ENCODE measurements at regions not wholly inside any gene's neighbourhood (a gene's known extent, or its start where the extent isn't known, plus 50 kb on each side); places are given as distances from the start of the nearest gene placed in this dataset.

DNA sequence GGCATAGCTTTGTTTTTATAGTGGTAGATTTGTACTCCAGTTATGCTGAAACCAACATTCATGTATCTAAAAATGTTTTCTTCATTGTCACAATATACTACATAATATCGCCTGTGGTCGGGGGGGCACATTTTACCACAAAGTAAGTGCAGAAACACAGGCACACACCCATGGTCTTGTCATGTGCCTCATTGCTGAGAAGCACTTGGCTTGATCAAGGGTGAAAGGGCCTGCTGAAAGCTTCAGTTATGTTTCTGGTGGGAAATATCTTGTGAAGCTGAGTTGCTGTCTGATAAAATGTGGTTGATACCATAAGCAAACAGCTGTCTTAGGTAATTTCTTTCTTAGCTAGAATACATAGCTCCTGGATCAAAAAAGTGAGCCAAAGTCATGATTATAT lies 393.1 kb downstream of the MAN2A1 start:
- H3K27ac Mint-ChIP-seq = no peak overlapping the region
- H3K36me3 Mint-ChIP-seq = no peaks in the 10 kb centered on the region
- POLR2A ChIA-PET (ENCODE audit: partially characterized antibody) = no interaction called here
- no peak overlapping the region for H3K4me3 Mint-ChIP-seq
- no peaks in the 10 kb centered on the region for H3K9me3 Mint-ChIP-seq
- Histone ChIP-seq H3K4me3 (ENCODE audit: low read length in 2 of 2) (no peak overlapping the region), H3K36me3 (ENCODE audit: insufficient read depth, low read length) (no peaks in the 10 kb centered on the region), H3K9me3 (ENCODE audit: control insufficient read depth in 1 of 2, low read length in 2 of 2) (no peaks in the 10 kb centered on the region), H3K27ac (ENCODE audit: low read depth, low read length) (no peak overlapping the region), H3K27me3 (ENCODE audit: insufficient read depth, low read length) (no peaks in the 10 kb centered on the region), H3K4me1 (ENCODE audit: insufficient read depth, low read length) (no peaks in the 10 kb centered on the region)
- intact Hi-C loops (cut with micrococcal nuclease) = no loop called here
- CTCF ChIA-PET (ENCODE audit: partially characterized antibody) = no interaction called here
- H3K4me1 Mint-ChIP-seq = peaks cover 0 to 3% (median 2%) of the 10 kb centered on the region in 4 donors
- no peak for DNase-seq
- peaks cover 0 to 2% of the 10 kb centered on the region in 2 donors for H3K27me3 Mint-ChIP-seq

DNA sequence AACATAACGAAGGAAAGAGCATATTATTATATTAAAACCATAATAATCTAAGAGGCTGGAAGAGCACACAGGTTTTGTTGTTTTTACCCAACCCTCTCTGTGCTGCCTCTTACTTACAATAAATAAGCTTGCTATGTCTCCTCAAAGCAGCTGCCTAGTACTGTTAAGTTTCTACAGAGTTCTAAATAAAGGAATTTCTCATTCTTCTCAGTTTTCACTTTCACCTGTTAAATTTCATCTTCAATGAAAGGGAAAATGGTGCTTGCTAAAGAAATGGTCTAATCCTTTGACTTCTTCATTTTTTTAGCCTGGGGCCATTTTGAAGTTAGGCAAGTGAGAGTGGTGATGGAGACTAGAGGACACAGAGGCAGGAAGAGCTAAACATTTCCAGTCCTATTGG lies 396.1 kb downstream of the MAN2A1 start:
- H3K27me3 Mint-ChIP-seq = peaks cover 0 to 2% of the 10 kb centered on the region in 2 donors
- no peak overlapping the region for H3K4me3 Mint-ChIP-seq
- no peak for DNase-seq
- H3K4me3 ChIP-seq (ENCODE audit: low read length in 2 of 2) = no peak overlapping the region
- no peaks in the 10 kb centered on the region for H3K36me3 Mint-ChIP-seq
- no peaks in the 10 kb centered on the region for H3K4me1 ChIP-seq (ENCODE audit: insufficient read depth, low read length)
- H3K9me3 ChIP-seq (ENCODE audit: control insufficient read depth in 1 of 2, low read length in 2 of 2) = no peaks in the 10 kb centered on the region
- H3K36me3 ChIP-seq (ENCODE audit: insufficient read depth, low read length) = no peaks in the 10 kb centered on the region
- intact Hi-C loops (cut with micrococcal nuclease) = no loop called here
- CTCF ChIA-PET (ENCODE audit: partially characterized antibody) = no interaction called here
- H3K27ac ChIP-seq (ENCODE audit: low read depth, low read length) = no peak overlapping the region
- H3K27me3 ChIP-seq (ENCODE audit: insufficient read depth, low read length) = no peaks in the 10 kb centered on the region
- H3K9me3 Mint-ChIP-seq = no peaks in the 10 kb centered on the region
- H3K27ac Mint-ChIP-seq = no peak overlapping the region
- peaks cover 0 to 3% (median 2%) of the 10 kb centered on the region in 4 donors for H3K4me1 Mint-ChIP-seq
- POLR2A ChIA-PET (ENCODE audit: partially characterized antibody) = no interaction called here

DNA sequence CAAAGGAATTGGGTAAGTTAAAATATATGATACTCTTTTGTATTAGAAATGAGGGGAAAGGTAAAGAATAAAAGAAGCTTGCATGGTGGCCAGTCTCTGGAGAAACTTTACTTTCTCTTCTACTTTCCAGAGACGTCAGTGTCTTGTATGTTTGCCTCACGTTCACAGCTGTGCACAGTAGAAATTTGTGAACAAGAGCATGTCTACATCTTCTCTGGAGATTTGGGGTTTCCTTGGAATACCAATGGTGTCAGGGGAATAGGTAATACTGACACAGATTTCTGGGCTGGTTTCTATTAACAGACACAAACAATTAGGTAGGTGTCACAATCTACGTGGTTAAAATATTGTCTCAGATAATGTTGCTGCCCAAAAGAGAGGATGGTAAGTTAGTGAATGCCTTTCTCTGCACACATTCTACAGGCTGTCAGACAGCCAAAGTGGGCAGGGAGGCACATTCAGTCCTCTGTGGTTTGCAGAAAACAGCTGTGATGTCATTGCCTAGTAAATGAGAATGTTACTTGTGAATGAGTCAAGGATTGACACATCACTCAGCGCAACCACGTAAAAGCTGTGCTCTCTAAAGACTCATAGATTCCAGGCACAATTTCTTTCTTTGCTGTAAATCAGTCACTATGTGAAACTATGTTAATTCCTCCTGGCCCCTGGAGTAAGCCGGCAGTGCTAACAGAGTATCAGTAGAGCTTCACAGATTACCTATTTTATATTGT lies 397.1 kb downstream of the MAN2A1 start:
- Mint-ChIP-seq H3K36me3 (no peaks in the 10 kb centered on the region), H3K27me3 (peaks cover 0 to 2% of the 10 kb centered on the region in 2 donors), H3K4me1 (peaks cover 0 to 3% (median 2%) of the 10 kb centered on the region in 4 donors), H3K4me3 (no peak overlapping the region), H3K9me3 (no peaks in the 10 kb centered on the region), H3K27ac (no peak overlapping the region)
- Histone ChIP-seq H3K9me3 (ENCODE audit: control insufficient read depth in 1 of 2, low read length in 2 of 2) (no peaks in the 10 kb centered on the region), H3K27ac (ENCODE audit: low read depth, low read length) (no peak overlapping the region), H3K27me3 (ENCODE audit: insufficient read depth, low read length) (no peaks in the 10 kb centered on the region), H3K4me3 (ENCODE audit: low read length in 2 of 2) (no peak overlapping the region), H3K36me3 (ENCODE audit: insufficient read depth, low read length) (no peaks in the 10 kb centered on the region), H3K4me1 (ENCODE audit: insufficient read depth, low read length) (no peaks in the 10 kb centered on the region)
- POLR2A ChIA-PET (ENCODE audit: partially characterized antibody) = no interaction called here
- CTCF ChIA-PET (ENCODE audit: partially characterized antibody) = no interaction called here
- intact Hi-C loops (cut with micrococcal nuclease) = no loop called here
- peak in 3 of 5 donors; percentile 8 to 15 (median 14) for DNase-seq

DNA sequence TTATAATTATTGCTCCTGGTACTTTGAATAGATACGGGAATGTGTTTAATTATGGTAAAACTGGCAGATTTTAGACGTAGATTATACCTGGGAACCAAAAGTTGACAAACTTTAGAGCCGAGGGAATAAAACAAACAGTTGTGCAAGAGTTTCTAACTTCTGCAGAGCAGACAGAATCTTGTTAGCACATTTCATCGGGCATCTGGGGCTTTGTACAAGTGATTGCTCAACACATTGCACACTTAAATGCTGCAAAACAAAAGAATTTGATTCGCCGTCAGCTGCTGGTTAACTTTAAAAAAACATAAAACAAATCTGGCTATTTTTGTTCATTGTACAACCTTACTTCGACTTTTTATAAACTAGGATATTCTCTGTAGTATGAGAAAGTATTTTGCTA lies 398.1 kb downstream of the MAN2A1 start:
- Histone ChIP-seq H3K4me1 (ENCODE audit: insufficient read depth, low read length) (no peaks in the 10 kb centered on the region), H3K9me3 (ENCODE audit: control insufficient read depth in 1 of 2, low read length in 2 of 2) (no peaks in the 10 kb centered on the region), H3K36me3 (ENCODE audit: insufficient read depth, low read length) (no peaks in the 10 kb centered on the region), H3K27me3 (ENCODE audit: insufficient read depth, low read length) (no peaks in the 10 kb centered on the region), H3K27ac (ENCODE audit: low read depth, low read length) (no peak overlapping the region), H3K4me3 (ENCODE audit: low read length in 2 of 2) (no peak overlapping the region)
- intact Hi-C loops (cut with micrococcal nuclease) = no loop called here
- Mint-ChIP-seq H3K9me3 (no peaks in the 10 kb centered on the region), H3K27ac (no peak overlapping the region), H3K27me3 (peaks cover 0 to 2% of the 10 kb centered on the region in 2 donors), H3K36me3 (no peaks in the 10 kb centered on the region), H3K4me3 (no peak overlapping the region), H3K4me1 (peaks cover 0 to 3% (median 2%) of the 10 kb centered on the region in 4 donors)
- CTCF ChIA-PET (ENCODE audit: partially characterized antibody) = no interaction called here
- POLR2A ChIA-PET (ENCODE audit: partially characterized antibody) = no interaction called here
- DNase-seq = no peak

DNA sequence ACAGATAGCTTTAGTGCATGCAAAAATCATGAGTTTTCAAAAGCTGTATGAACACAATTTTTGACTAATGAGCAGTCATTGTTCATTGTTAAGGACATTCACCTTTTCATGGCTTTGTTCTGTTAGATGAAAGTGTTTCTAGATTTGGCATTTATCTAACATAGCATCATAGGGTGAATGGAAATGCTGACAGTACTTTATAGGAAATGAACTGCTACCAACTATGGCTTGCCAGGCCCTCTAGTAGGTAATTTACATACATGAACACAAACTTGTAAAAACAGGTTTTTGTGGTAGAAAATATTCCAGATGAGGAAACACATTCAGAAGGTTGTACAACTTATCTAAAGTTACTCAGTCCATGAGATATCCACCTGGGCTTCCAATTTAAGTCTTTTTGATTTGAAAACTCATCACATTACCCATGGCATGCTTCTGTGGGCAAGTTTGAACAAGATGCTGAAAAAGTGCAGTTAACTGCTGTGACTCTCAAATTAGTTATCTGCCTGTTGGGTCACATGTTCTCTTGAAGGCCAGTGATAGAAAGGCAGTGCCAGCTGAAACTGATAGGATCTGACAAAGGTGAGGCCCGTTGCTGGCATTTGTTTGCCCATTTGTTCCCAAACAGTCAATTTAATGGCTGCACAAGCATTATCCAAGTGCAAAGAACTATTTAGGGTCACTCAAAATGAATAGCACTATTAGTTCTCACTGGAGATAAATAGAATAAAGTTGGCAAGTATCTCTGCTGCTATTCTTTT lies 399.1 kb downstream of the MAN2A1 start:
- ChIA-PET CTCF (ENCODE audit: partially characterized antibody) (no interaction called here), POLR2A (ENCODE audit: partially characterized antibody) (no interaction called here)
- Mint-ChIP-seq H3K27ac (no peak overlapping the region), H3K4me1 (peaks cover 0 to 3% (median 2%) of the 10 kb centered on the region in 4 donors), H3K27me3 (peaks cover 0 to 2% of the 10 kb centered on the region in 2 donors), H3K36me3 (no peaks in the 10 kb centered on the region), H3K9me3 (no peaks in the 10 kb centered on the region), H3K4me3 (no peak overlapping the region)
- Histone ChIP-seq H3K27me3 (ENCODE audit: insufficient read depth, low read length) (no peaks in the 10 kb centered on the region), H3K27ac (ENCODE audit: low read depth, low read length) (no peak overlapping the region), H3K4me3 (ENCODE audit: low read length in 2 of 2) (no peak overlapping the region), H3K9me3 (ENCODE audit: control insufficient read depth in 1 of 2, low read length in 2 of 2) (no peaks in the 10 kb centered on the region), H3K36me3 (ENCODE audit: insufficient read depth, low read length) (no peaks in the 10 kb centered on the region), H3K4me1 (ENCODE audit: insufficient read depth, low read length) (no peaks in the 10 kb centered on the region)
- intact Hi-C loops (cut with micrococcal nuclease) = no loop called here
- DNase-seq = no peak

DNA sequence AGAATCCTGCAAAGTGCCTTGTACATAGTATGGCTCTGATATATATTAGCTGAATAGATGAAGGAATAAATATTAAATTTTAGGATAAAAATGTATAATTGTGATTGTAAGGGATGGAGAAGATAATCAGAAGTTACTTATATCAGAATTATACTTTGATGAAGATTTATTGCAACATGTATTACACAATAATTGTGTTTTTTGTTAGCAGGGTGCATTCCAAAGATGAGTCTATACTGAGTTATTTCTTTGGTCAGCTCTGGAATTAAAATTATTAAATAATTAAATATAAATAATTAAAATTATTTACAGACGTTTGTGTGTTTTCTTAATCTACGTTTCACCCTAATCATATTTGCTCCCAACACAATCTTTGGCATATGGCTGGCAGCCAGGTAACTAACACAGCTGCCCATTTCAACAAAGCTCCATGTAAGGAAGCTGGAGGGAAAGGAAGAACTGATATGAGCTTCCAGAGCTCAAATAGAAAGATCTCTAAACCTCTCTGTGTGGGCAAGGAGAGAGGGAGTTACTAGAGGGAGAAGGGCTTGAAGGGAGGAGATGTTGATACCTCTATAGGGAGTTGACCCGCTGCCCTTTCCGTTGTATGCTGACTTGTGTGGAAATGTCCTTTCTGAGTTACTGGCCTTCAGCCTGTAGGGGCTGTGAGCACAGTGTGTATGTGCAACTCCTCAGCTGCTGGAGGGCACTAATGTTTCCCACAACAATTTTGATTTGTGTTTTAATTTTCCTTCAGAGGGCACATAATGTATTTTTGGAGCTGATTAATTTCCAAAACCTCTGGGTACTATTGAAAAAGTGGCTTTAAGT lies 403.4 kb downstream of the MAN2A1 start:
- ChIA-PET POLR2A (ENCODE audit: partially characterized antibody) (no interaction called here), CTCF (ENCODE audit: partially characterized antibody) (no interaction called here)
- intact Hi-C loops (cut with micrococcal nuclease) = no loop called here
- no peaks in the 10 kb centered on the region for H3K36me3 Mint-ChIP-seq
- Histone ChIP-seq H3K27ac (ENCODE audit: low read depth, low read length) (no peak overlapping the region), H3K9me3 (ENCODE audit: control insufficient read depth in 1 of 2, low read length in 2 of 2) (no peaks in the 10 kb centered on the region), H3K4me1 (ENCODE audit: insufficient read depth, low read length) (peaks cover 17% of the 10 kb centered on the region), H3K27me3 (ENCODE audit: insufficient read depth, low read length) (no peaks in the 10 kb centered on the region), H3K4me3 (ENCODE audit: low read length in 2 of 2) (no peak overlapping the region), H3K36me3 (ENCODE audit: insufficient read depth, low read length) (no peaks in the 10 kb centered on the region)
- DNase-seq = no peak
- H3K27ac Mint-ChIP-seq = no peak overlapping the region
- no peaks in the 10 kb centered on the region for H3K9me3 Mint-ChIP-seq
- no peaks in the 10 kb centered on the region for H3K27me3 Mint-ChIP-seq
- no peaks in the 10 kb centered on the region for H3K4me1 Mint-ChIP-seq
- no peak overlapping the region for H3K4me3 Mint-ChIP-seq

DNA sequence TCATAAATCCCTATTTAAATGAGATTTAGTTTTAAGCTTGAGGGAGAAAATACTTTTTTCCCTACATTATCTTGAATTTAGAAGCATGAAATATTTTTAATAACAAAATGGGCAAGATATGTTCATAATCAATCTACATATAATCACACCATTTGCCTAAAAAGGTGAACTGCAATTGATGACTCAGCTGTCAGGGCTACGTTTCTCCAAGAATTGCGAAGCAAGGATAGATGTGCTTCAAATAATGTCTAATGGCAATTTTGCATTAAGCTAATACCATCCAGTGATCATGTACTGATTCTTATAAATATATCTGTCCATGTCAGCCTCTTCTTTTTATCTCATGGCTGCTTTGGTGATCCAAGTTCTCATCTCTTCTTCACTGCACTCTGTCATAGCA lies 404.4 kb downstream of the MAN2A1 start:
- Mint-ChIP-seq H3K9me3 (no peaks in the 10 kb centered on the region), H3K27me3 (no peaks in the 10 kb centered on the region), H3K36me3 (no peaks in the 10 kb centered on the region), H3K4me1 (peaks cover 0 to 4% (median 3%) of the 10 kb centered on the region in 4 donors), H3K4me3 (no peak overlapping the region), H3K27ac (no peak overlapping the region)
- H3K9me3 ChIP-seq (ENCODE audit: control insufficient read depth in 1 of 2, low read length in 2 of 2) = no peaks in the 10 kb centered on the region
- H3K27me3 ChIP-seq (ENCODE audit: insufficient read depth, low read length) = no peaks in the 10 kb centered on the region
- H3K4me3 ChIP-seq (ENCODE audit: low read length in 2 of 2) = no peak overlapping the region
- H3K27ac ChIP-seq (ENCODE audit: low read depth, low read length) = no peak overlapping the region
- ChIA-PET CTCF (ENCODE audit: partially characterized antibody) (no interaction called here), POLR2A (ENCODE audit: partially characterized antibody) (no interaction called here)
- H3K36me3 ChIP-seq (ENCODE audit: insufficient read depth, low read length) = no peaks in the 10 kb centered on the region
- H3K4me1 ChIP-seq (ENCODE audit: insufficient read depth, low read length) = peaks cover 17% of the 10 kb centered on the region
- DNase-seq = no peak
- intact Hi-C loops (cut with micrococcal nuclease) = no loop called here
